Activated CD4-positive, alpha-beta T cell treated with anti-CD3 and anti-CD28 coated beads, Interleukin-2, amount 50 U/mL, for 48 hours (primary cell): ENCODE measurements at regions not wholly inside any gene's neighbourhood (a gene's known extent, or its start where the extent isn't known, plus 50 kb on each side); places are given as distances from the start of the nearest gene placed in this dataset.

Experiments used
- DNase-seq, 2 experiments: peaks; one replicate each; pipeline ENCODE4 v3.0.0-alpha.2; 2020

GRCh38 chr10:121041499-121041898, 190.3 kb downstream of the WDR11 start:
- no peak for DNase-seq

DNA sequence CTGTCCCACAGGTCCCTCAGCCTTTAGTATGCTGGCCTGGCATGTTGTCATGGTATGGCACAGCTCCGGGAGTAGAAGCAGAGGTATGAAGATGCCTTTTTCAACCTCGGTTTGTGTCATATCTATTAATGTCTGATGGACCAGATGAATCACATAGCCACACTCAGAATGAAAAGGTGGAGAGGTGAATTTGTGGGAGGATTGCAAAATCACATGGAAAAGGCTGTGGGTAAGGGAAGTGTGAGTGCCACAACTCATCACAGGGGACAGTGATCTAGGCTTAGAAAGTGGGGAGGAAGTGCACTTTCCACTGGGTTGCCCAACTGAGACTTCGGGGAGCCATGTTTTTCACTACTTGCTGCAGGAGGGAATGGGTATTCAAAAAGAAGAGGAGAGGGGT, 190.7 kb downstream of the WDR11 start:
- no peak for DNase-seq

GRCh38 chr10:121042342-121042741, 191.2 kb downstream of the WDR11 start:
- DNase-seq = no peak

GRCh38 chr10:121043124-121043849, 192.1 kb downstream of the WDR11 start:
- no peak for DNase-seq

- no peak for DNase-seq
These were observed 197.6 kb downstream of the WDR11 start for GRCh38 chr10:121048749-121049148.

- no peak for DNase-seq
These were observed 198.3 kb downstream of the WDR11 start for GRCh38 chr10:121049489-121049888.

GRCh38 chr10:121049923-121050322, 198.8 kb downstream of the WDR11 start:
- no peak for DNase-seq

DNA sequence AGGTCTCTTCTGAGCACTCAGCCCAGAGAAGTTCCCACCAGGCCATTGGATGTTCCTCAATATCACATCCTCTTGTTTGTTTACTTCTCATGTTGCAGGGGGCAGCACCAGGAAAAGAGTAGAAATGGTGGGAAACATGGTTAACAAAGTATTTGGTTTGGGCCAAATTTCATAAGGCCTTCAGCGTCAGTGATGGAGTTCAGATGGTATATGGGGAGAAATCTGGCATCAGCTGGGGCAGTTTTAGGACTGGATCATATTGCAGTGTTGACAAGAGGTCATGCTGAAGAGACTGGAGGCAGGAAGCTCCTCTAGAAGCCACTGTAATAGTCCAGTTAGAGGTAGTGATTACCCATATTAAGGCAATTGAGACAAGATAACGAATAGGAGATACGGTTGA, 200.0 kb downstream of the WDR11 start:
- DNase-seq = no peak

GRCh38 chr10:121051696-121052279, 200.6 kb downstream of the WDR11 start:
- DNase-seq = no peak

GRCh38 chr10:121053151-121053550, 202.0 kb downstream of the WDR11 start:
- DNase-seq = no peak

DNA sequence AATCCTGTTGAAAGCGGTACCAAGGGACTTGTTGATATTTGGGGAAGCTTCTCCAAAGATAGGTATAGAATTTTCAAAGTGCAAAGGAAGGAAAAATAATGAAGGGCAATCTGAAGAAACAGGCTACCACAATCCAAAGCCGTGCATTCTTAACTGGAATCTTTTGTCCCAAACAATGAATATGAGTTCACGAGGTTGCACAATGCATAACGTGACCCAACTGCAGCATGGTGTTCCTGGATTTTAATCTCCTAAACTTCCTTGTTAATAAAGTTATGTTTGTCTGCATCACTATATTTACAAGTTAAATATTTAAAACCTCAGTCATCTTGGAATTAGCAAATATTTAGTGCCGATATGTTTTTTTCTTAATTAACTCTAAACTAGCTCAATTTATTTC, 203.7 kb downstream of the WDR11 start:
- DNase-seq = no peak

DNA sequence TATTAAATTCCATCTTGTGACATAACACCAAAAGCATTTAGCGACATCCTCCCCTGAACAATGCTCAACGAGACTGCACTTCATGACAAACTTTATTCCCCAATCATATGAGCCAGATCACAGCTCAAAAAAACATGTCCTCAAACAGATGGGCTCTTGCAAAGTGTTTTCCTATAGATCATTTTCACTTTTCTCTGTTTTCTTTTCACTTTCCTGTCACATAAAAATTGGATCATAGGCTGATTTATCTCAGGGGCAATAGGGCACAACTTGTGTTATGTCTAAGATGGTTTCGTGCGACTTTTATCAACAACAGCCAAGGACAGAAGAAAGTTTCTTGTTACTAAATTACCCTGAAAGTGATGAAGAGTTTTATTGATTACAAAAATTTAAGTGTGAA, 206.1 kb downstream of the WDR11 start:
- no peak for DNase-seq

DNA sequence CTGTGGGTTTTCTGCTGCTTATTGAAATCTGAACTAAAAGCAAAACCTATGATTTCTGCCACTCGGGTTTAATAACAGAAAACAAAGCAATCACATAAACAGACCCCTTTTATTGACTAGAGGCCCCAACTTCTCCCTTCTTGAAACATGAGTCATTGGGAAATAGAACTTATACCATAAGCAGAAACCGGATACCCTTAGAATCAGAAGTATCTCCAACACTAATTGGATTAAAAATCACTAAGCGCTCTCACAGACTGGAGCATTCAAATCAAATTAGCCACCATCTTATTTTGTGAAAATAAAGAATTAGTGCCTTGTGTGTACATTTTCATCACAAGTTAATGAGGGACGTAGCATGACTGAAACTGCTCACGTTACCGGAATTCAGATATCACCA, 206.9 kb downstream of the WDR11 start:
- no peak for DNase-seq

GRCh38 chr10:121059351-121059750, 208.2 kb downstream of the WDR11 start:
- no peak for DNase-seq

- no peak for DNase-seq
These were observed 211.0 kb downstream of the WDR11 start for GRCh38 chr10:121062115-121062514.

DNA sequence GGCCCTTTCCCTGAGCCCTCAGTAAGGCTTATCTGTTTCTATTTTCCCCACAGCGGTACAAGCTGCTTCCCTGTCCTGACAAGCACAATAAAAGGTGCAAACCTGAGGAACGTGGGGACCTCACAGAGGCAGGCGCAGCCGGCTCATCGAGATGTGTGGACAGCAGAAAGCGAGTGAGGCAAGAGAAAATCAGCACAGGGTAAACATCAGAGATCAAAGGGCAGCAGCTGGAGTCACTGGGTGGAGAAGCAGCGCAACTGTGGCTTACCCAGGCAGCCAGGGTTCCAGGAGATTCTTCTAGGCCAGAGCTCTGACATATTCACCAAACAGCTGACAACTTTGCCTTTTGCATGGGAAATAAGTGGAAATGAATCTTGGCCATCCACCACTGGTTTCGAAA, 212.6 kb downstream of the WDR11 start:
- DNase-seq = no peak

- DNase-seq = no peak
These were observed 213.3 kb downstream of the WDR11 start for GRCh38 chr10:121064491-121064890.

- no peak for DNase-seq
These were observed 214.2 kb downstream of the WDR11 start for GRCh38 chr10:121065330-121065729.

GRCh38 chr10:121069061-121069850, 218.1 kb downstream of the WDR11 start:
- no peak for DNase-seq

DNA sequence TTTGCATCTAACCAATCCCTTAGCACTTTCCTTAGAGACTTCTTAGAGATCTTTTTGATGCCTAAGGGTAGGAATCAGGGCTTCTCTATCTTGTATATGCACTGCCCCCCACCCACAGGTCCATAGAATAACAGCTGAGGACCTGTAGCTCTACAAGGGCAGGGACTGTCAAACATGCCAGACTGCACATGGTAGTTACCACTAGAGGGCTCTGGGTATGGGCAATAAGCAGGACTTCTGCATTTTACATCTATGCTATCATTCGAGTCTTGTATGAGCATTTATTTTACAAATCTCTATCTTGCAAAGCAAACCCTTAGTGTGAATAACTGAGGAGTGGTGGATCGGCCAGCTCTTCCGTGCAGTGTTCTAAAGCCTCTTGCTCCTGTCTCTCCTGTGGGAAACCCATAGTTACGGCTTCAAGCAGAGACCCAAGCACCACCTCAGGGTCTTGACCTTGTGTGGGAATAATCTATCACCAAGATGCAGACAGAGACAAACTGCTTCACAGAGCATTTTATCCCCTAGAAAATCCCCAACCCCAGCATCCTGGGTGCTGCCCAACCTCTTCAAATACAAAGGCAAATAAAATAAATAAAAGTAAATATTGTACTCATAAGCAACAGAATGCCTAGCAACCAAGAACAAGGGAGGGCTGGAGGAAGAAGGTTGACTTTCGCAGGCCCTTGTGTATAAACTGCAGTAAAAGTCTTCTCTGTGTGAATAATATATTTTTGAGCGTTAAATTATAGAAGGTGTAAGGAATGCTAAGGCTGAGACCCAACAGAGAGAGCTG, 219.3 kb downstream of the WDR11 start:
- DNase-seq = no peak

DNA sequence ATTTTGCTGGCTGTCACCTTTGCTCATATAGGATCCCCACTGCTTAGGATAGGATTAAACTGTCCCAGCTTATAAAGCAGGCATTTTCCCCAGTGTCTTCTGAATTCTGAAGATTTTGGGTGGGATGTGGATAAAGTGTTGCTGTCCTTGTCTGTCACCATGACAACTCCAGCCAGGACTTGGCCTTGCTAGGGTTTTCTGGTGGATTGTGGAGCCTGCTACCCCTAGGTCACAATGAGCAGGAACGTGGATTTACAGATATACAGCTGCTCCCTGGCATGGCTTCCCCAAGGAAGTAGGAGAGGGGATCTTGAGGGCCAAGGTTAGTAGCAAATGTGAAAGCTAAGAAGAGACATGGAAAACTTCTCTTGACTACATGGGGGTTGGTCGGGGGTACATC, 220.7 kb downstream of the WDR11 start:
- DNase-seq = no peak

DNA sequence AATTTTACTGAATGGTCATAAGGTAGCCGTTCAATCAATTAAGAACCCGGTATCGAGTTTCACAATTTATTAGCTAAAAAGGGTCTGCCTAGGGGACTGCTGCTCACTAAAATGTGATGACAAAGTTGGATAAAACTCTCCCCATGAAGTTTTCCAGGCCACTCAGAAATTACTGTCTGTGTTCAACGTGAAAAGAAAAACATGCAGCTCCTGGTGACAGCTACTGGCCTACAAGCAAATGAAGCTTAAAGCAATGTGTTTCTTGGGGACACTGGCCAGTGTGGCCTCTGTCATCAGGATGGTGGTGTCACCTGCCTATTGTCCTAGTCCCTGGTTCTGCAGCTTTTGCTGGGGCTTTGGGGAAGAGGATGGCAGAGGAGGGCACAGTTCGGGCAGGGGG, 222.6 kb downstream of the WDR11 start:
- no peak for DNase-seq
